OCI-LY1 (cell line): ENCODE measurements at regions not wholly inside any gene's neighbourhood (a gene's known extent, or its start where the extent isn't known, plus 50 kb on each side); places are given as distances from the start of the nearest gene placed in this dataset.

Experiments used
- EZH2 ChIP-seq: fragments of 200-600 bp; sonication (generic), shearing (Covaris generic); IDR thresholded peaks from 2 replicates; pipeline ENCODE4 v1.8.0; 2017; ENCODE audit warnings: borderline replicate concordance, mixed run types, mild to moderate bottlenecking, antibody characterized with exemption, low read length, moderate library complexity, mixed read lengths
- TF ChIP-seq, protein P1 (sequence below): fragments of 200-600 bp; sonication (generic), shearing (Covaris generic); IDR thresholded peaks from 2 replicates; pipeline ENCODE4 v1.5.1; 2017; ENCODE audit warnings: mild to moderate bottlenecking, antibody characterized with exemption, low read length, moderate library complexity, mixed read lengths

DNA sequence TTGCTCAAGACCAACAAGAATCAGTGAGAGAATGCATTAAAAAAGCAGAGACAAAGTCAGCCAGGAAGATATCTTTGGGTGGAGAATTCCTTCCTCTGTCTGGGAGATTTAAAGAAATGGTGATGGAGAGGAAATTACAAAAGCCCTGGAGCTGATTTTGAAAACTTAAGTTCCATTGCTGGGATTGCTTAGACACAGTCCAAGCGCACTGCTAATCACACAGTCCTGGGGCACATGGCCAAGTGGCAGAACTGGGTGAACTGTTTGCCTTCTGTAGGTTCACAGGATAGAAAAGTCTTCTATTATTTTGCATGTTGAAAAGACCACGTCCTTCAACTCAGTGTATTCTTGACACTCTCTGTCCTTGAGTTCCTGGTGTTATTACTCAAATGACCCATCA, 284.9 kb upstream of the FBXL7 start:
- no peak for TF ChIP-seq EZH2
- TF ChIP-seq, protein P1, sequence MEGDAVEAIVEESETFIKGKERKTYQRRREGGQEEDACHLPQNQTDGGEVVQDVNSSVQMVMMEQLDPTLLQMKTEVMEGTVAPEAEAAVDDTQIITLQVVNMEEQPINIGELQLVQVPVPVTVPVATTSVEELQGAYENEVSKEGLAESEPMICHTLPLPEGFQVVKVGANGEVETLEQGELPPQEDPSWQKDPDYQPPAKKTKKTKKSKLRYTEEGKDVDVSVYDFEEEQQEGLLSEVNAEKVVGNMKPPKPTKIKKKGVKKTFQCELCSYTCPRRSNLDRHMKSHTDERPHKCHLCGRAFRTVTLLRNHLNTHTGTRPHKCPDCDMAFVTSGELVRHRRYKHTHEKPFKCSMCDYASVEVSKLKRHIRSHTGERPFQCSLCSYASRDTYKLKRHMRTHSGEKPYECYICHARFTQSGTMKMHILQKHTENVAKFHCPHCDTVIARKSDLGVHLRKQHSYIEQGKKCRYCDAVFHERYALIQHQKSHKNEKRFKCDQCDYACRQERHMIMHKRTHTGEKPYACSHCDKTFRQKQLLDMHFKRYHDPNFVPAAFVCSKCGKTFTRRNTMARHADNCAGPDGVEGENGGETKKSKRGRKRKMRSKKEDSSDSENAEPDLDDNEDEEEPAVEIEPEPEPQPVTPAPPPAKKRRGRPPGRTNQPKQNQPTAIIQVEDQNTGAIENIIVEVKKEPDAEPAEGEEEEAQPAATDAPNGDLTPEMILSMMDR: no peak
